ENCODE measurements at regions not wholly inside any gene's neighbourhood (a gene's known extent, or its start where the extent isn't known, plus 50 kb on each side); places are given as distances from the start of the nearest gene placed in this dataset.

- no peak for TF ChIP-seq POLR2AphosphoS5 (IDR thresholded peaks at IDR 0.05; ENCODE audit: borderline replicate concordance, low read depth, low read length)
- TF ChIP-seq EZH2 (IDR thresholded peaks at IDR 0.05) = no peak
- no peak for TF ChIP-seq FOXP2 (optimal IDR thresholded peaks at IDR 0.05; ENCODE audit: control extremely low read depth, extremely low read length, insufficient read depth)
Measured at GRCh38 chrX:129233786-129234185, 289.5 kb downstream of the SMARCA1 start.

All from SK-N-MC (cell line).